ENCODE measurements at regions not wholly inside any gene's neighbourhood (a gene's known extent, or its start where the extent isn't known, plus 50 kb on each side); places are given as distances from the start of the nearest gene placed in this dataset.

GRCh38 chr2:57842531-57842930 lies 204.1 kb upstream of the VRK2 start:
- TF ChIP-seq, protein P1, sequence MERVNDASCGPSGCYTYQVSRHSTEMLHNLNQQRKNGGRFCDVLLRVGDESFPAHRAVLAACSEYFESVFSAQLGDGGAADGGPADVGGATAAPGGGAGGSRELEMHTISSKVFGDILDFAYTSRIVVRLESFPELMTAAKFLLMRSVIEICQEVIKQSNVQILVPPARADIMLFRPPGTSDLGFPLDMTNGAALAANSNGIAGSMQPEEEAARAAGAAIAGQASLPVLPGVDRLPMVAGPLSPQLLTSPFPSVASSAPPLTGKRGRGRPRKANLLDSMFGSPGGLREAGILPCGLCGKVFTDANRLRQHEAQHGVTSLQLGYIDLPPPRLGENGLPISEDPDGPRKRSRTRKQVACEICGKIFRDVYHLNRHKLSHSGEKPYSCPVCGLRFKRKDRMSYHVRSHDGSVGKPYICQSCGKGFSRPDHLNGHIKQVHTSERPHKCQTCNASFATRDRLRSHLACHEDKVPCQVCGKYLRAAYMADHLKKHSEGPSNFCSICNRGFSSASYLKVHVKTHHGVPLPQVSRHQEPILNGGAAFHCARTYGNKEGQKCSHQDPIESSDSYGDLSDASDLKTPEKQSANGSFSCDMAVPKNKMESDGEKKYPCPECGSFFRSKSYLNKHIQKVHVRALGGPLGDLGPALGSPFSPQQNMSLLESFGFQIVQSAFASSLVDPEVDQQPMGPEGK (CRISPR knock-in tag; IDR thresholded peaks at IDR 0.05; ENCODE audit: borderline replicate concordance): no peak
- no peak for TF ChIP-seq ZFP3 (CRISPR knock-in tag; IDR thresholded peaks at IDR 0.05)
- TF ChIP-seq ZNF8 (CRISPR knock-in tag; IDR thresholded peaks at IDR 0.05): no peak

Measured in SK-N-SH treated with all-trans-retinoic acid at 6 μM for 48 hours (cell line).